NOMO-1 (cell line): ENCODE measurements at regions not wholly inside any gene's neighbourhood (a gene's known extent, or its start where the extent isn't known, plus 50 kb on each side); places are given as distances from the start of the nearest gene placed in this dataset.

Source experiments
- DNase-seq, 2 experiments: peaks; one replicate each; lab custom pipeline; 2025; ENCODE audit not compliant: unreplicated experiment in 2 of 2; lab: John Stamatoyannopoulos, UW

GRCh38 chr2:145860083-145860482 is 1340.2 kb upstream of the ZEB2 start:
- no peak for DNase-seq

- DNase-seq = no peak
These were observed 1335.2 kb upstream of the ZEB2 start for GRCh38 chr2:145855142-145855541.

GRCh38 chr2:145854039-145854755 is 1334.3 kb upstream of the ZEB2 start:
- no peak for DNase-seq

- no peak for DNase-seq
These were observed 1331.8 kb upstream of the ZEB2 start for GRCh38 chr2:145851730-145852129.

GRCh38 chr2:145849466-145849865 is 1329.5 kb upstream of the ZEB2 start:
- no peak for DNase-seq

- no peak for DNase-seq
These were observed 1327.1 kb upstream of the ZEB2 start for GRCh38 chr2:145846982-145847381.

GRCh38 chr2:145845923-145846322 is 1326.0 kb upstream of the ZEB2 start:
- DNase-seq = no peak

- DNase-seq = peak; percentile 1 to 35
These were observed 1325.4 kb upstream of the ZEB2 start for GRCh38 chr2:145845207-145845894.

- no peak for DNase-seq
These were observed 1322.1 kb upstream of the ZEB2 start for GRCh38 chr2:145841973-145842372.

- no peak for DNase-seq
These were observed 1317.1 kb upstream of the ZEB2 start for GRCh38 chr2:145836986-145837385.

- DNase-seq = no peak
These were observed 1315.7 kb upstream of the ZEB2 start for GRCh38 chr2:145835665-145836064.

GRCh38 chr2:145832681-145833080 is 1312.8 kb upstream of the ZEB2 start:
- DNase-seq = no peak

GRCh38 chr2:145829931-145830330 is 1310.0 kb upstream of the ZEB2 start:
- no peak for DNase-seq

GRCh38 chr2:145827235-145827634 is 1307.3 kb upstream of the ZEB2 start:
- no peak for DNase-seq

GRCh38 chr2:145824384-145824783 is 1304.5 kb upstream of the ZEB2 start:
- no peak for DNase-seq

GRCh38 chr2:145822892-145823534 is 1303.1 kb upstream of the ZEB2 start:
- DNase-seq = no peak

- DNase-seq = no peak
These were observed 1300.7 kb upstream of the ZEB2 start for GRCh38 chr2:145820651-145821050.

GRCh38 chr2:145818890-145819504 is 1299.1 kb upstream of the ZEB2 start:
- DNase-seq = no peak

GRCh38 chr2:145815933-145816332 is 1296.0 kb upstream of the ZEB2 start:
- peak in 1 of 2 experiments; percentile 1 for DNase-seq

GRCh38 chr2:145813481-145813880 is 1293.6 kb upstream of the ZEB2 start:
- no peak for DNase-seq

GRCh38 chr2:145812165-145812554 is 1292.2 kb upstream of the ZEB2 start:
- no peak for DNase-seq
